HCT116 (cell line): ENCODE measurements at regions not wholly inside any gene's neighbourhood (a gene's known extent, or its start where the extent isn't known, plus 50 kb on each side); places are given as distances from the start of the nearest gene placed in this dataset.

Experiments used
- ATAC-seq: fragments of 200-7000 bp; cut with Tn5 transposase; 2 replicates; pipeline ENCODE4 v1.9.1; 2020; ENCODE audit warnings: mild to moderate bottlenecking, moderate library complexity
- BruUV-seq: library from RNA; stranded (reverse); fragments of 400-500 nt; replicated peaks from 2 replicates; lab custom pipeline; 2021; lab: Mats Ljungman, UMichigan
- CTCF ChIA-PET: fragments of 300-600 bp; sonication (Branson Sonifier 250); formaldehyde crosslinking; loops from one replicate; lab custom pipeline; 2021; ENCODE audit warnings: antibody characterized with exemption; lab: Charles Lee
- POLR2A ChIA-PET: fragments of 300-600, 350-600 bp; sonication (Branson Sonifier 250); formaldehyde crosslinking; loops from one replicate; lab custom pipeline; 2021; ENCODE audit warnings: antibody characterized with exemption; lab: Charles Lee
- RAD21 ChIA-PET, 2 experiments: fragments of 300-600 bp; sonication (Branson Sonifier 250); formaldehyde crosslinking; loops; one replicate each; lab custom pipeline; 2023; ENCODE audit warnings: low total read pairs in 2 of 2; ENCODE audit not compliant: uncharacterized antibody in 2 of 2, unreplicated experiment in 2 of 2, low non-redundant PET in 1 of 2; lab: Charles Lee
- DNase-seq: peaks from one replicate; pipeline ENCODE4 v3.0.0-alpha.2; 2010; ENCODE audit warnings: low read depth, low spot score
- H2AFZ ChIP-seq: fragments of 200-600 bp; shearing (Covaris generic), sonication (generic); 2 replicates; pipeline ENCODE4 v1.6.1; 2017; ENCODE audit warnings: low read depth, mixed run types, mixed read lengths, antibody characterized with exemption, low read length; ENCODE audit not compliant: poor library complexity, severe bottlenecking
- H3K27ac ChIP-seq: 2 replicates; pipeline ENCODE4 v1.5.1; 2012; ENCODE audit warnings: low read depth, low read length
- H3K27me3 ChIP-seq: fragments of 200-600 bp; sonication (generic); 2 replicates; pipeline ENCODE4 v1.6.1; 2016; ENCODE audit warnings: mixed run types, low read length, mixed read lengths; ENCODE audit not compliant: insufficient read depth
- H3K36me3 ChIP-seq, 2 experiments: fragments of 200-500 bp in 1 of 2; fragments of 200-600 bp in 1 of 2; sonication (Bioruptor generic) in 1 of 2; sonication (generic) in 1 of 2; 2 replicates each; pipeline versions ENCODE4 v1.5.1 to v1.6.1; 2014 to 2016; ENCODE audit warnings: low read length in 2 of 2, inconsistent platforms in 1 of 2, mixed read lengths in 1 of 2, mixed run types in 1 of 2; ENCODE audit not compliant: insufficient read depth in 2 of 2, control insufficient read depth in 1 of 2
- H3K4me1 ChIP-seq, 2 experiments: fragments of 200-600 bp in 1 of 2; sonication (generic) in 1 of 2; 2 replicates each; pipeline versions ENCODE4 v1.5.1 to v1.6.1; 2012 to 2017; ENCODE audit warnings: low read length in 2 of 2, inconsistent platforms in 1 of 2, mild to moderate bottlenecking in 1 of 2, mixed read lengths in 1 of 2, mixed run types in 1 of 2, moderate library complexity in 1 of 2; ENCODE audit not compliant: insufficient read depth in 2 of 2, control insufficient read depth in 1 of 2
- H3K4me2 ChIP-seq: fragments of 200-600 bp; sonication (generic); 2 replicates; pipeline ENCODE4 v1.6.1; 2017; ENCODE audit warnings: mixed run types, low read length, mixed read lengths
- H3K4me3 ChIP-seq, 2 experiments: fragments of 200-600 bp in 1 of 2; sonication (generic) in 1 of 2; replicated peaks in 1 of 2; 2 replicates each; pipeline ENCODE4 v1.5.1; 2011 to 2016; ENCODE audit warnings: low read length in 2 of 2, control low read depth in 1 of 2, low read depth in 1 of 2, mild to moderate bottlenecking in 1 of 2, mixed read lengths in 1 of 2, mixed run types in 1 of 2
- H3K79me2 ChIP-seq: fragments of 200-600 bp; sonication (generic); 2 replicates; pipeline ENCODE4 v1.6.1; 2017; ENCODE audit warnings: mild to moderate bottlenecking, mixed run types, low read length, moderate library complexity, mixed read lengths; ENCODE audit not compliant: insufficient read depth
- H3K9ac ChIP-seq: fragments of 200-600 bp; sonication (generic); 2 replicates; pipeline ENCODE4 v1.6.1; 2016; ENCODE audit warnings: low read length, mixed read lengths
- H3K9me2 ChIP-seq: fragments of 200-600 bp; sonication (generic), shearing (Covaris generic); 2 replicates; pipeline ENCODE4 v1.6.1; 2017; ENCODE audit warnings: mixed run types, mild to moderate bottlenecking, moderate library complexity; ENCODE audit not compliant: insufficient read depth
- H3K9me3 ChIP-seq, 2 experiments: fragments of 200-500 bp in 1 of 2; fragments of 200-600 bp in 1 of 2; sonication (Bioruptor generic) in 1 of 2; sonication (generic) in 1 of 2; 2 replicates each; pipeline ENCODE4 v1.6.1; 2014 to 2017; ENCODE audit warnings: low read length in 2 of 2, mixed read lengths in 2 of 2, inconsistent platforms in 1 of 2, low read depth in 1 of 2, mild to moderate bottlenecking in 1 of 2, mixed run types in 1 of 2, moderate library complexity in 1 of 2; ENCODE audit not compliant: control insufficient read depth in 1 of 2, insufficient read depth in 1 of 2
- H4K20me1 ChIP-seq: fragments of 200-600 bp; sonication (generic), shearing (Covaris generic); 2 replicates; pipeline ENCODE4 v1.6.1; 2017; ENCODE audit warnings: mixed run types, mild to moderate bottlenecking, moderate library complexity; ENCODE audit not compliant: insufficient read depth
- CBX3 ChIP-seq: IDR thresholded peaks from 2 replicates; pipeline ENCODE4 v1.6.1; 2012; ENCODE audit warnings: low read depth
- CEBPB ChIP-seq: IDR thresholded peaks from 2 replicates; pipeline ENCODE4 v1.6.1; 2012; ENCODE audit warnings: low read depth
- EGR1 ChIP-seq: IDR thresholded peaks from 2 replicates; pipeline ENCODE4 v1.6.1; 2012; ENCODE audit warnings: low read depth
- ELF1 ChIP-seq: IDR thresholded peaks from 2 replicates; pipeline ENCODE4 v1.6.1; 2012; ENCODE audit warnings: low read depth, borderline replicate concordance
- EZH2 ChIP-seq: fragments of 200-600 bp; sonication (generic); IDR thresholded peaks from 2 replicates; pipeline ENCODE4 v1.6.1; 2017; ENCODE audit warnings: antibody characterized with exemption, mixed run types
- EZH2phosphoT487 ChIP-seq: fragments of 200-600 bp; IDR thresholded peaks from 2 replicates; pipeline ENCODE4 v1.6.1; 2018; ENCODE audit warnings: antibody characterized with exemption, borderline replicate concordance
- FOSL1 ChIP-seq: IDR thresholded peaks from 2 replicates; pipeline ENCODE4 v1.6.1; 2012; ENCODE audit warnings: low read depth
- JUND ChIP-seq: IDR thresholded peaks from 2 replicates; pipeline ENCODE4 v1.6.1; 2012
- MAX ChIP-seq: IDR thresholded peaks from 2 replicates; pipeline ENCODE4 v1.6.1; 2012
- POLR2AphosphoS5 ChIP-seq: IDR thresholded peaks from 2 replicates; pipeline ENCODE4 v1.6.1; 2011; ENCODE audit warnings: mild to moderate bottlenecking, low read depth, low read length, moderate library complexity
- RAD21 ChIP-seq: IDR thresholded peaks from 2 replicates; pipeline ENCODE4 v1.6.1; 2012; ENCODE audit warnings: low read depth, mild to moderate bottlenecking
- REST ChIP-seq: IDR thresholded peaks from 2 replicates; pipeline ENCODE4 v1.6.1; 2012; ENCODE audit warnings: low read depth
- SIN3A ChIP-seq: IDR thresholded peaks from 2 replicates; pipeline ENCODE4 v1.6.1; 2012; ENCODE audit warnings: low read depth
- SP1 ChIP-seq: IDR thresholded peaks from 2 replicates; pipeline ENCODE4 v1.6.1; 2012; ENCODE audit warnings: low read depth
- ZBTB33 ChIP-seq: IDR thresholded peaks from 2 replicates; pipeline ENCODE4 v1.6.1; 2011; ENCODE audit warnings: mild to moderate bottlenecking, low read length, moderate library complexity; ENCODE audit not compliant: insufficient replicate concordance; ENCODE audit errors: extremely low read depth
- ZFX ChIP-seq: fragments of 450-650 bp; IDR thresholded peaks from 2 replicates; pipeline ENCODE4 v1.6.1; 2017
- ZNF274 ChIP-seq: fragments of 200-500 bp; sonication (Bioruptor generic); IDR thresholded peaks from 2 replicates; pipeline ENCODE4 v1.6.1; 2014; ENCODE audit warnings: mild to moderate bottlenecking, low read depth, low read length, inconsistent platforms
- intact Hi-C: fragments of 100-400 bp; cut with micrococcal nuclease; formaldehyde crosslinking; loops from 2 replicates; pipeline ENCODE4 v1.10.0; 2022

GRCh38 chr20:60976913-60977312 is 275.1 kb upstream of the CDH4 start:
- no peaks in the 10 kb centered on the region for H3K79me2 ChIP-seq
- H3K36me3 ChIP-seq = no peaks in the 10 kb centered on the region
- no peaks in the 10 kb centered on the region for H3K4me1 ChIP-seq
- H3K27ac ChIP-seq = no peak overlapping the region
- no peak for ATAC-seq
- no peaks in the 10 kb centered on the region for H3K27me3 ChIP-seq
- BruUV-seq = no TSS peak
- H3K9me3 ChIP-seq = peaks cover 11 to 35% of the 10 kb centered on the region in 2 experiments; a peak in 2 of 4 replicates
- TF ChIP-seq FOSL1 = no peak
- TF ChIP-seq RAD21 = no peak
- TF ChIP-seq ELF1 = no peak
- TF ChIP-seq JUND = no peak
- TF ChIP-seq SP1 = no peak
- TF ChIP-seq ZNF274 = no peak
- no peak for TF ChIP-seq SIN3A
- TF ChIP-seq ZFX = no peak
- TF ChIP-seq MAX = no peak
- TF ChIP-seq CEBPB = no peak
- TF ChIP-seq EZH2 = no peak
- TF ChIP-seq POLR2AphosphoS5 = no peak
- TF ChIP-seq CBX3 = no peak
- TF ChIP-seq EGR1 = no peak
- TF ChIP-seq EZH2phosphoT487 = no peak
- no peak for TF ChIP-seq ZBTB33
- TF ChIP-seq REST = no peak
- intact Hi-C loops = no loop called here
- RAD21 ChIA-PET = no interaction called here
- CTCF ChIA-PET = no interaction called here
- POLR2A ChIA-PET = no interaction called here
- H3K9me2 ChIP-seq = no peaks in the 10 kb centered on the region
- no peak overlapping the region for H3K4me2 ChIP-seq
- no peak overlapping the region for H3K4me3 ChIP-seq
- no peak overlapping the region for H2AFZ ChIP-seq
- H3K9ac ChIP-seq = no peak overlapping the region
- no peaks in the 10 kb centered on the region for H4K20me1 ChIP-seq
- no peak for DNase-seq
